Left lung (tissue), 4 donors: ENCODE measurements at regions not wholly inside any gene's neighbourhood (a gene's known extent, or its start where the extent isn't known, plus 50 kb on each side); places are given as distances from the start of the nearest gene placed in this dataset.
A peak's percentile ranks its signal among the peaks of the same experiment; 100 is the strongest.

Source experiments
- ATAC-seq: fragments of 200-7000 bp; cut with Tn5 transposase; one replicate; pipeline ENCODE4 v1.9.1; 2020; ENCODE audit warnings: moderate library complexity
- DNase-seq, 4 donors: peaks; one replicate each; pipeline ENCODE4 v3.0.0-alpha.2; 2013 to 2020
- H3K27ac ChIP-seq, 2 donors: fragments of 200-600 bp; sonication (generic) in 1 of 2; one replicate each; pipeline versions ENCODE4 v1.5.0 to v1.8.0; 2020 to 2021
- H3K27me3 ChIP-seq, 2 donors: fragments of 200-600 bp; sonication (generic) in 1 of 2; one replicate each; pipeline versions ENCODE4 v1.5.0 to v1.8.0; 2020 to 2021
- H3K36me3 ChIP-seq, 2 donors: fragments of 200-600 bp; sonication (generic) in 1 of 2; one replicate each; pipeline versions ENCODE4 v1.5.0 to v1.8.0; 2020 to 2021
- H3K4me1 ChIP-seq, 2 donors: fragments of 200-600 bp; one replicate each; pipeline ENCODE4 v1.8.0; 2021
- H3K4me3 ChIP-seq, 2 donors: fragments of 200-600 bp; sonication (generic) in 1 of 2; one replicate each; pipeline versions ENCODE4 v1.5.0 to v1.8.0; 2020 to 2021; ENCODE audit warnings: mild to moderate bottlenecking in 1 of 2
- H3K9me3 ChIP-seq, 2 donors: fragments of 200-600 bp; sonication (generic) in 1 of 2; one replicate each; pipeline versions ENCODE4 v1.5.0 to v1.8.0; 2020 to 2021
- CTCF ChIP-seq, 2 donors: fragments of 200-600 bp; sonication (generic) in 1 of 2; IDR thresholded peaks; one replicate each; pipeline versions ENCODE4 v1.5.0 to v1.8.0; 2021; ENCODE audit warnings: antibody characterized with exemption in 2 of 2
- intact Hi-C, 2 donors: fragments of 100-400 bp; cut with DNase I; formaldehyde crosslinking; loops; one replicate each; pipeline versions ENCODE4 v1.11.2 to v1.14.2; 2022
- donor health status: DM: no; HTN: yes; CAD: no.
- donor health status: DM: no; HTN: no; CAD: no.

DNA sequence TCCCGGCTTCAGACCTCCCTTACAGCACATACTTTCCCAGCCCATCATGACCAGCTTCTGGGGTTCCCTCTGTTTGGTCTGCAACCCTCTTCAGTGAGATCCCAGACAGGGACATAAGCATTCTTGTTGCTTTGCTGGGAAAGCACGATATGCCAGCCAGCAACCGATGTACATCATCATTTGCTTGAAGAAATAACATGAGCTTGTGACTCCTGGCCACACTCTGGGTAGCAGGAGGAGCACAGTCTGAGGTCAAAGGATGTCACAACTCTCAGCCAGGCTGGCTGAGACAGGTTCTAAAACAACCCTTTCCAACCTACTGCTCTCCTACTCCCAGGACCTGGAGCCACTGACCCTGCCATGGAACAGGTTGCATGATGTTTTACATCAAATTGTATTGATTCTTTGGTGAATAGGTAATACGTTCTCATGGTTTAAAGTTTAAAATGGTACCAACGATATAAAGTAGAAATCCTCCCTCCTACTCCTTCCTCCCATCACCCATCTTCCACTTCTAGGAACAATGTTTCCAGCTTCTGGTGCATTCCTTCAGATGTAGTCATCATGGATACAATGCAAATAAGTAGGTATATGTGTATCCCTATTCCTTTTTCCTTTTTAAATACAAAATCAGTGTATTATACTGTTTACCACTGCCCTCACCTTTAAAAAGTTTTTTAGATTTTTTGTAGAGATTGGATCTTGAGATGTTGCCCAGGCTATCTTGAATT is 190.3 kb downstream of the OPA1 start:
- Histone ChIP-seq H3K27me3 (peaks cover 2 to 31% of the 10 kb centered on the region in 2 donors), H3K36me3 (no peaks in the 10 kb centered on the region), H3K4me3 (no peak overlapping the region), H3K9me3 (no peaks in the 10 kb centered on the region), H3K27ac (no peak overlapping the region), H3K4me1 (peaks cover 11% of the 10 kb centered on the region in 2 donors)
- TF ChIP-seq CTCF (IDR thresholded peaks at IDR 0.05) = no peak
- ATAC-seq = no peak
- DNase-seq = no peak
- intact Hi-C loops = loop anchor here in 1 of 2 donors (5.0 kb wide), 2 partner anchors 354 to 534 kb away; partner anchors contain the start of gene HES1

DNA sequence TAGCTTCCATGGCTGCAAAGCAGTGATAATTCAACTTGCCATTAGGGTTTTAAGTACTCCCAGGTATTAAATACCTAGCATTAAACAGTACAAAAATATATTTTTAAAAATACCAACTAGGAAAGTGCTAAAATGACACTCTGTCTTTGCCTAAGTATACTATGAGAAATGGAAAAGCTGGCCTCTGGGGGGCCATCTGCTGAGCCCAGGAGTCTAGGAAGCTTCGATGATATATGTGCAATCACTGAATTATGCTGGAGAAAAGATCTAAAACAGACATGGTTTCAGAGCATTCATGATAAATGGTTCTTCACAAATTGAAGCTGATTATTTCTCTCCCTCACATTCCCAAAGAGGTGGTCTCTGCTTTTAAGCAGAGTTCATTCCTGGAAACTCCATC is 191.8 kb downstream of the OPA1 start:
- H3K27ac ChIP-seq = no peak overlapping the region
- no peak overlapping the region for H3K4me3 ChIP-seq
- H3K9me3 ChIP-seq = no peaks in the 10 kb centered on the region
- H3K27me3 ChIP-seq = peaks cover 0 to 16% of the 10 kb centered on the region in 2 donors
- TF ChIP-seq CTCF (IDR thresholded peaks at IDR 0.05) = no peak
- no peaks in the 10 kb centered on the region for H3K36me3 ChIP-seq
- peaks cover 13 to 18% of the 10 kb centered on the region in 2 donors for H3K4me1 ChIP-seq
- DNase-seq (no peak), ATAC-seq (no peak)
- intact Hi-C loops = loop anchor here in 1 of 2 donors (5.0 kb wide), 2 partner anchors 352 to 532 kb away; partner anchors contain the start of gene HES1

DNA sequence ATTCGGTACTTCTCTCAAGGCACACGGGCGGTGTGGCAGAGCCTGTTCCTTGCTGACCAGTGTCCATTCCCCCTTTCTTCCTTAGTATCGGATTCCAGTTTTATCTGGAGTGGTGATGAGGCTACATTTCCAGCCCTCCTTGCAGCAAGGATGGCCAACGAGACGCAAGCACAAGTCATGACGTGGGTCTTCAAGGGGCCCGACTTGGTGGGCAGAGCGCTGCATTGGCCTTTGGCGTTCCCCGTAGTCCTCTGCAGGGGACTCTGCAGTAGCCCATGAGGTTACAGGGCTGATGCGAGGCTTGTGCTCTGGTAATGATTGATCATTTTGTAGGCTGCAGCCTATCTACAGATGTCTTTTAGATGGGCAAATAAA is 194.5 kb downstream of the OPA1 start:
- Histone ChIP-seq H3K36me3 (no peaks in the 10 kb centered on the region), H3K4me1 (peaks cover 9 to 11% of the 10 kb centered on the region in 2 donors), H3K4me3 (no peak overlapping the region), H3K27ac (no peak overlapping the region), H3K27me3 (peaks cover 0 to 9% of the 10 kb centered on the region in 2 donors), H3K9me3 (no peaks in the 10 kb centered on the region)
- intact Hi-C loops = no loop called here
- DNase-seq (no peak), ATAC-seq (no peak)
- no peak for TF ChIP-seq CTCF (IDR thresholded peaks at IDR 0.05)

DNA sequence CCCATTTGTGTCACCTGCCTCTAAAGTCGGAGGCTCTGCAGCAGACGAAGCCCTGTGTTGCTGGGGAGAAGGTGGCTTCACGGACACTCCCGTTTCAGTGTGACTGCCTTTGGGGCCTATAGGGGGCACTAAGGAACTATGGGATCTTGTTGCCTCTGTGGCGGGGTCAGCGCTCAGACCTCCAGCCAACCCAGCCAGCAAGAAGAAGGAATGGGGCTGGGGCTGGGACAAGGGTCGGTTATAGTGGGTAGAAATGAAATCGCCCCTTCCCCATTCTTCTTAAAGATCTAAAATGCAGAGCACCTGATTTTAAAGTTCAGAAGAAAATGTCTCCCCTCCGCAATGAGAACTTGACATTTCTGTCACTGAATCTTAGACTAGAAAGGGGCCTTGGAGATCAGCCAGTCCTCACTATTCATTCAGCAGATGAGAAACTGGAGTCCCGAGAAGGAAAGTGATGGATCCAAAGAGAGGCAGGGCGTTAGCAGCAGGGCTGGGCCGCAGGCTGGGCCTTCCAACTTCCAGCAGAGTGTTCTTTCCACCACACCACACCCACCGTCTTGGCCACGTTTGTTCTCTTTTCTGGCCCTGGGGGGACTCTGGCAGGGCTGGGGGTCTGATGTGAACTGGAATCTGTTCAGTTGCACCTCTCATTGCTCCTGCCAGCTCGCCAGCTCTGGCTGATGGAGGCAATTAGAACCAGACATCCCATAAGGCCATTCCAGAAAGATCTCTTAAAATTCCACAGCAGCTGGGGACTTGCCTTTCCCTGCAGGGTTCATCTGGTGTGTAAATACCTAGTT is 195.4 kb downstream of the OPA1 start:
- ATAC-seq (peak; percentile 93), DNase-seq (peak in 3 of 4 donors; percentile 41 to 83 (median 66))
- intact Hi-C loops = no loop called here
- H3K36me3 ChIP-seq = no peaks in the 10 kb centered on the region
- H3K4me1 ChIP-seq = peaks cover 9 to 11% of the 10 kb centered on the region in 2 donors
- H3K27me3 ChIP-seq = peaks cover 0 to 9% of the 10 kb centered on the region in 2 donors
- H3K27ac ChIP-seq = no peak overlapping the region
- peak; percentile 71 to 77 for TF ChIP-seq CTCF (IDR thresholded peaks at IDR 0.05)
- no peaks in the 10 kb centered on the region for H3K9me3 ChIP-seq
- H3K4me3 ChIP-seq = no peak overlapping the region

DNA sequence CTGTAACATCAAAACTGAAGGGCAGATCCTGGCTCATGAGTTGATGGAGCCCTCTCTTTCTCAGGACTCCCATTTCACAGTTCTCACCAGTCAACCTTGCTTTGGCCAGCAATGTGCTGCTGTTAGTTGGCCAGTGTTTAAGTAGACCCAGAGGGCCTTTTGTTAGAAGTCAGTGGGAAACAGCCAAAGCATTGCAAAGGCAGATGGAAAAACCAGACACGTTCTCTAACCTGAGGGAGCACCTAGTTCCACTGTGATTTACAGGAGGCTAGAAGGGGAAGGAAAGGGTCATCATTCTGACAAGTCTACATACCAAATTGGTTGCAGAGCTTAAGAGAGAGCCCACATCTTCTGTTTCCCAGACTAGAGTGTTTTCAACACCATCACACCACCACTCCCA is 196.4 kb downstream of the OPA1 start:
- no peaks in the 10 kb centered on the region for H3K36me3 ChIP-seq
- no peak overlapping the region for H3K4me3 ChIP-seq
- TF ChIP-seq CTCF (IDR thresholded peaks at IDR 0.05) = no peak
- no peaks in the 10 kb centered on the region for H3K9me3 ChIP-seq
- H3K27me3 ChIP-seq = peaks cover 0 to 5% of the 10 kb centered on the region in 2 donors
- no peak overlapping the region for H3K27ac ChIP-seq
- H3K4me1 ChIP-seq = peaks cover 10 to 11% of the 10 kb centered on the region in 2 donors
- ATAC-seq (no peak), DNase-seq (no peak)
- intact Hi-C loops = no loop called here
